ENCODE measurements at regions not wholly inside any gene's neighbourhood (a gene's known extent, or its start where the extent isn't known, plus 50 kb on each side); places are given as distances from the start of the nearest gene placed in this dataset.

GRCh38 chr18:51290860-51291259, 93.4 kb upstream of the MEX3C start:
- ATAC-seq = no peak
- Histone ChIP-seq H3K4me3 (no peak overlapping the region), H3K27me3 (no peaks in the 10 kb centered on the region), H3K27ac (no peak overlapping the region), H3K4me1 (no peaks in the 10 kb centered on the region), H3K36me3 (no peaks in the 10 kb centered on the region), H3K9me3 (peaks cover 0 to 6% of the 10 kb centered on the region in 2 donors)
- no peak for DNase-seq
- TF ChIP-seq CTCF (IDR thresholded peaks at IDR 0.05) = no peak
- intact Hi-C loops (cut with DNase I) = no loop called here

GRCh38 chr18:51300912-51301311, 103.4 kb upstream of the MEX3C start:
- no peaks in the 10 kb centered on the region for H3K36me3 ChIP-seq
- no peak overlapping the region for H3K27ac ChIP-seq
- DNase-seq (no peak), ATAC-seq (no peak)
- TF ChIP-seq CTCF (IDR thresholded peaks at IDR 0.05) = no peak
- peaks cover 0 to 2% of the 10 kb centered on the region in 2 donors for H3K9me3 ChIP-seq
- H3K4me3 ChIP-seq = no peak overlapping the region
- intact Hi-C loops (cut with DNase I) = no loop called here
- H3K4me1 ChIP-seq = no peaks in the 10 kb centered on the region
- no peaks in the 10 kb centered on the region for H3K27me3 ChIP-seq

- DNase-seq (no peak), ATAC-seq (no peak)
- H3K27ac ChIP-seq = no peak overlapping the region
- H3K36me3 ChIP-seq = no peaks in the 10 kb centered on the region
- H3K27me3 ChIP-seq = no peaks in the 10 kb centered on the region
- no peak overlapping the region for H3K4me3 ChIP-seq
- no peak for TF ChIP-seq CTCF (IDR thresholded peaks at IDR 0.05)
- intact Hi-C loops (cut with DNase I) = no loop called here
- H3K9me3 ChIP-seq = peaks cover 0 to 2% of the 10 kb centered on the region in 2 donors
- no peaks in the 10 kb centered on the region for H3K4me1 ChIP-seq
These were observed 103.9 kb upstream of the MEX3C start for GRCh38 chr18:51301376-51301775.

- intact Hi-C loops (cut with DNase I) = no loop called here
- H3K4me1 ChIP-seq = no peaks in the 10 kb centered on the region
- TF ChIP-seq CTCF (IDR thresholded peaks at IDR 0.05) = no peak
- no peaks in the 10 kb centered on the region for H3K36me3 ChIP-seq
- DNase-seq (no peak), ATAC-seq (no peak)
- H3K4me3 ChIP-seq = no peak overlapping the region
- no peaks in the 10 kb centered on the region for H3K27me3 ChIP-seq
- no peak overlapping the region for H3K27ac ChIP-seq
- no peaks in the 10 kb centered on the region for H3K9me3 ChIP-seq
These were observed 119.2 kb upstream of the MEX3C start for GRCh38 chr18:51316677-51317076.

GRCh38 chr18:51321696-51322095, 124.2 kb upstream of the MEX3C start:
- no peaks in the 10 kb centered on the region for H3K36me3 ChIP-seq
- DNase-seq (peak in 1 of 4 donors; percentile 3), ATAC-seq (no peak)
- H3K27ac ChIP-seq = no peak overlapping the region
- H3K9me3 ChIP-seq = no peaks in the 10 kb centered on the region
- no peak for TF ChIP-seq CTCF (IDR thresholded peaks at IDR 0.05)
- no peaks in the 10 kb centered on the region for H3K4me1 ChIP-seq
- no peak overlapping the region for H3K4me3 ChIP-seq
- no peaks in the 10 kb centered on the region for H3K27me3 ChIP-seq
- intact Hi-C loops (cut with DNase I) = no loop called here
